HG02938 (cell line): ENCODE measurements at regions not wholly inside any gene's neighbourhood (a gene's known extent, or its start where the extent isn't known, plus 50 kb on each side); places are given as distances from the start of the nearest gene placed in this dataset.

Experiments used
- ATAC-seq: cut with Tn5 transposase; IDR thresholded peaks from one replicate; pipeline ENCODE4 v1.9.1; 2021; ENCODE audit warnings: mild to moderate bottlenecking, moderate library complexity; ENCODE audit not compliant: unreplicated experiment

- ATAC-seq, result no peak
Observed at GRCh38 chr3:82054849-82055248, 293.4 kb upstream of the GBE1 start.

- ATAC-seq, result no peak
Observed at GRCh38 chr3:82053236-82053635, 291.8 kb upstream of the GBE1 start.

GRCh38 chr3:82050382-82050781 lies 288.9 kb upstream of the GBE1 start:
- no peak for ATAC-seq

- no peak for ATAC-seq
Observed at GRCh38 chr3:82048711-82049110, 287.3 kb upstream of the GBE1 start.

GRCh38 chr3:82044930-82045705 lies 283.7 kb upstream of the GBE1 start:
- no peak for ATAC-seq

GRCh38 chr3:82038556-82038955 lies 277.1 kb upstream of the GBE1 start:
- ATAC-seq, result no peak

- ATAC-seq, result no peak
Observed at GRCh38 chr3:82033186-82033585, 271.7 kb upstream of the GBE1 start.

GRCh38 chr3:82031596-82031995 lies 270.2 kb upstream of the GBE1 start:
- ATAC-seq, result no peak

- no peak for ATAC-seq
Observed at GRCh38 chr3:82030916-82031315, 269.5 kb upstream of the GBE1 start.

- no peak for ATAC-seq
Observed at GRCh38 chr3:82022836-82023235, 261.4 kb upstream of the GBE1 start.

- ATAC-seq, result no peak
Observed at GRCh38 chr3:82020282-82020681, 258.8 kb upstream of the GBE1 start.

- no peak for ATAC-seq
Observed at GRCh38 chr3:82015241-82015640, 253.8 kb upstream of the GBE1 start.

- no peak for ATAC-seq
Observed at GRCh38 chr3:82012775-82013174, 251.3 kb upstream of the GBE1 start.

- ATAC-seq, result no peak
Observed at GRCh38 chr3:82011336-82011735, 249.9 kb upstream of the GBE1 start.

- ATAC-seq, result no peak
Observed at GRCh38 chr3:82005266-82005665, 243.8 kb upstream of the GBE1 start.

GRCh38 chr3:82004266-82004665 lies 242.8 kb upstream of the GBE1 start:
- ATAC-seq, result no peak

GRCh38 chr3:82002986-82003642 lies 241.7 kb upstream of the GBE1 start:
- no peak for ATAC-seq

GRCh38 chr3:82002491-82002890 lies 241.0 kb upstream of the GBE1 start:
- no peak for ATAC-seq

- ATAC-seq, result no peak
Observed at GRCh38 chr3:82001276-82001923, 240.0 kb upstream of the GBE1 start.

GRCh38 chr3:82000773-82001172 lies 239.3 kb upstream of the GBE1 start:
- ATAC-seq, result no peak

- ATAC-seq, result no peak
Observed at GRCh38 chr3:82000350-82000749, 238.9 kb upstream of the GBE1 start.

- ATAC-seq, result no peak
Observed at GRCh38 chr3:81998907-81999306, 237.5 kb upstream of the GBE1 start.
